Daoy (cell line): ENCODE measurements at regions not wholly inside any gene's neighbourhood (a gene's known extent, or its start where the extent isn't known, plus 50 kb on each side); places are given as distances from the start of the nearest gene placed in this dataset.
"Not testable (repeated sequence)": the region's sequence is repeated elsewhere in the genome, so short reads cannot be mapped to it uniquely, and the experiment has no call there.

Source experiments
- DNase-seq: peaks from one replicate; pipeline ENCODE4 v3.0.0-alpha.2; 2015; ENCODE audit warnings: low read depth

GRCh38 chr1:105122041-105122440, 1372.3 kb downstream of the AMY1C start:
- DNase-seq, result no peak

DNA sequence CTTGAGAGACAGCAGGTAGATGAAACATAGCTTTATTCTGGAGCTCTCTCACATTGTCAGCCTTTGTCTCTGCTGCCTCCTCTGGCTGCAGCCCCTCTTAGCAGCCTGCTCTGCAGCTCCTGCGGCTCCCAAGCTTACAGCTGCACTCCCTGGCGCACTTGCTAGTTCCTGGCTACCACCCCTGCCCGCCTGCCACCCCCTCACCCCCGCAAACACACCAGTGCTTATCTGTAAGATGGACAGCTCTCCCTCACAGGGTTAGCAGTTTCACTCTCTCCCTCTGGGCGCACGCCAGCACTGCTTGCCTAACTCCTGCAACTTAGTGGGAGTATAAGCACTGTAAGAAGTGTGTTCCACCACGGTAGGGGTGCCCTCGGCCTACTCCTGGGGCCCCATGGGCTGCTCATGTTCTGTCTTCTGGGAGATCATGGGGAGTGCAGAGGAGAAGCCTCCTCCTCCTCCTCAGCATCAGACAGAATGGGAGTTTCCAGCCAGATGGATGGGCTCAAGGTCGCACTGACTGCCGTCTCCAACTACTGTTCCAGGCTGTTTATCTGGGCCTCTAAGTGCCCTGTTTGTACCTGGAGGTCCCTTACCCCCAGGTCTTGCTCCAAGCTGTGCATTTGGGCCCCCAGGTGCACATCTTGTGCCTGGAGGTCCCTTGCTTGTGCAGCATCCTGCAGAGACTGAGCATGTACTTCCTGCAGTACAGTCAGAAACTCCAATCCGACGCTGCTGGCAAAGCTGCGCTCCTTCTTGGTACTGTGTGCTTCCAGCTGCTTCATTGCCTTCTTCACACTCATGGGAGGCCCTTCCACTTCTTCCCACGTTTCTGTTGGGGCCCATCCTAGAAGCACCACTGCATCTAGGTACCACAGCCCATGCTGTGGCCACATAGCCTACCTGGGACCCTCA, 1388.1 kb downstream of the AMY1C start:
- DNase-seq, result peak; percentile 18

DNA sequence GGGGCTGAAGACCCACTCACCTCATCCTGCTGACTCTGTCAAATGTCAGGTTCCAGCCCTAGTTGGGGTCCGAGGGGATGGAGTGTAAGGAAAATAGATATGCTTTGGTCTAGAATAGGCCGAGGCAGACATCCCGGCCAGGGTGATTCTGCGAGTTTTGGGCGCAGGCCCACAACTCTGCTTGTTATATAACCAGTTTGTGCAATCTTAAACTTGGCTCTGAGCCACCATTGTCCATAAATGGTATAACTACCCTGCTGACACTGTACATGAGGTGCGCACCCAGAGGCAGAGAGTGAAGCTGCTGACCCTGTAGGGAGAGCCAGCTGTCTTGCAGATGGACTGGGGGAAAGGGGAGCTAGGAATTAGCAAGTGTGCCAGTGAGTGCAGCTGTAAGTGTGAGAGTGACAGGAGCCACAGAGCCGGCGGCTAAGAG, 1388.8 kb downstream of the AMY1C start:
- DNase-seq, result no peak

- no peak for DNase-seq
These were observed 1423.1 kb downstream of the AMY1C start for GRCh38 chr1:105172788-105173187.

GRCh38 chr1:105180789-105181188, 1431.1 kb downstream of the AMY1C start:
- DNase-seq, result no peak

GRCh38 chr1:105204836-105205371, 1455.2 kb downstream of the AMY1C start:
- DNase-seq, result no peak

DNA sequence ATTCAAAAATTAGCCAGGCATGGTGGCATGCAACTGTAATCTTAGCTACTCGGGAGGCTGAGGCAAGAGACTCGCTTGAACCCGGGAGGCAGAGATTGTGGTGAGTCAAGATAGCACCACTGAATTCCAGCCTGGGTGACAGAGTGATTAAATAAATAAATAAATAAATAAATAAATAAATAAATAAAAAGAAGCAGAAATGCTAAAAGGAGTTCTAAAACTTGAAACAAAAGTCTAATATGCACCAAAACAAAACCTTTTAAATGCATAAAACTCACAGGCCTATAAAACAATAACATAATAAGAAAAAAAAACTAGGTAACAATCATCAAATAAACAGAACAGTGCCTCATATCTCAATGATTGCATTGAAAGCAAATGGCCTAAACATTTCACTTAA, 1458.9 kb downstream of the AMY1C start:
- DNase-seq, result no peak

GRCh38 chr1:105210747-105211146, 1461.0 kb downstream of the AMY1C start:
- DNase-seq, result no peak

DNA sequence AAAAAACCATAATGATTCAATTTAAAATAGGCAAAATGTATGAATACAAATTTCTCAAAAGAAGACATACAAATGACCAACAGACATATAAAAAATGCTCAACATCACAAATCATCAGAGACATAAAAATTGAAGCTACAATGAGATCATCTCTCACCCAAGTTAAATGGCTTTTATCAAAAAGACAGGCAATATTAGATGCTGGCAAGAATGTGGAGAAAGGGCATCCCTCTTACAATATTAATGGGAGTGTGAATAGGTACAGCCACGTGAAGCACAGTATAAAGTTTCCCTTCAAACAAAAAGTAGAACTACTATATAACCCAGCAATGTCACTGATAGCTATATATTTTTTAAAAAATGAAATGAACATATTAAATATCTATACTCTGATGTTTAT, 1481.7 kb downstream of the AMY1C start:
- DNase-seq, result no peak

GRCh38 chr1:105243411-105243810, 1493.7 kb downstream of the AMY1C start:
- DNase-seq, result no peak

DNA sequence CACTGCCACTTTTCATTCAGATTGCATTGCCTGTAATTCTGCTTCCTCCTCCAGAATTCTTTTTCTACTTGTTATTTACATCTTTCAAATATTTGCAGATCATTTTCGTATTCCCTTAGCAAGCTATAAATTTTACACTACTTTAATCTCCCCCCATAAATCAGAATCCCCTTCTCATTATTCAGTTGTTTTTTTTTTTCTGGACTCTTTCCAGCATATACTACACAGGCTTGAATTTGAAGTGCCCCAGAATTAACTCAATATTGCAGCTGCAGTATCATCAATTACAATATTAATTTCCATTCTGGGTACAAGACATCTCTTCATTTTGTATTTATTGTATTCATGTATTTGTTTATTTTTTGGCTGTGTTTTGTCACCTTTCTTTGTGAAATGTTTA, 1494.3 kb downstream of the AMY1C start:
- no peak for DNase-seq

- no peak for DNase-seq
These were observed 1505.2 kb downstream of the AMY1C start for GRCh38 chr1:105254906-105255305.

- DNase-seq, result no peak
These were observed 1510.3 kb downstream of the AMY1C start for GRCh38 chr1:105260001-105260400.

DNA sequence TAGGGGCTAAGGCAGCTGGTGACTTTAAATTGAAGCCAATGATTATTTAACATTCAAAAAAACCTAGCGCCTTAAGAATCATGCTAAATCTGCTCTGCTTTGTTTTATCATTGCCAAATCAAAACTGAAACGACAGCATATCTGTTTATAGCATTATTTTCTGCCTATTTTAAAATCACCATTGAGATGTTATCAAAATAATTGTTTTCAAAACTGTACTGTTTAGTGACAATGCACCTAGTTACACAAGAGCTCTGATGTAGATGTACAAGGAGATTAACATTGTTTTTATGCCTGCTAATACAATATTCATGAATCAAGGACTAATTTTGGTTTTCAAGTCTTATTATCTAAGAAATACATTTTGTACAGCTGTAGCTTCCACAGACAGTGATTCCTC, 1521.3 kb downstream of the AMY1C start:
- no peak for DNase-seq

- not testable (repeated sequence) for DNase-seq
These were observed 1522.7 kb downstream of the AMY1C start for GRCh38 chr1:105272376-105272775.

- no peak for DNase-seq
These were observed 1545.1 kb downstream of the AMY1C start for GRCh38 chr1:105294838-105295237.

DNA sequence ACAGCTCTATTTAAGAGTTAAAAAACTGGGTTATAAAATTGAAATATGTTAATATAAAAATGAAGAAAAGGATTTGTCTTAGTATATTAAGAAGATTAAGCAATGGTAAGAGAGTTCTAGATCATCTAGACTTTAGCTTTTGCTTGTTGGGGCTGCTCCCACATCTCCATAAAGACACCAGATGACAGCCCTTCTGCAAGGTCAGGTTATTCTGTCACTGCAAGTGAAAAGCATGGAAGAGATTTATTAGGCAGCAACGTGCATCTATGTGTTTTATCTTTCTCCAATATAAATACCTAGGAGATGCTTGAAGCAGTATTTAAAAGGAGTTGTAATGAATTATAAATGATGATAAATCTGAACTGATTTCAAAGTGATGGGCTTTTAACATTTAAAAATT, 1560.4 kb downstream of the AMY1C start:
- no peak for DNase-seq

DNA sequence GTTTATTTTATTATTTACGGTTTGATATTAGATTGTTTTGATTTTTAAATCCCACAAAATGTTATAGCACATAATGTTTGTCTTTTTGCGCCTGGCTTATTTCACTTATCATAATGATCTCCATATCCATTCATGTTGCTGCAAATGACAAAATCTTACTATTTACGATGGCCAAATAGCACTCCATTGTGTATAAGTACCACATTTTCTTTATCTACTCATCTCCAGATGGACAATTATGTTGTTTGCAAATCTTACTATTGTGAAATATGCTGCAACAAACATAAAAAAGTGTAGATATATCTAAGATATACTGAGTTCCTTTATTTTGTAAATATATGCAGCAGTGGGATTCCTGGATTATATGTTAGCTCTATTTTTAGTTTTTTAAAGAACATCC, 1568.3 kb downstream of the AMY1C start:
- DNase-seq, result no peak

DNA sequence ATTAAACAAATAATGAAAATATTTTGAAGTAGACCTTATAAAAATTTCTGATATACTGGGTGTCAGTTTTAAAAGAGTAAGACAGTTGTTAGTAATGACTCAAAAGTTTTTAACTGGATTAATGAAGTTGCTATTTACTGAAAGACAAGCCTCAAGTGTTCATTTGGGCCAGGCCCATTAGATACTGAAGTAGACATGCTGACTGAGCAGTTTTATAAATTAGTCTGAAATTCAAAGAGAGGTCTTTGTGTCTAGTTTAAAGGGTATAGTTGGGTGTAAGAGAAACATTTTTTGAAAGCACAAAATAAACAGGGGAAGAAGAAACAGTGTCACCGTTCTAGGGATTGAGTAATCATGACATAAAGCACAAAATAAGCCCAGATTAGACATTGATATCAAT, 1577.2 kb downstream of the AMY1C start:
- no peak for DNase-seq

GRCh38 chr1:105337420-105337819, 1587.7 kb downstream of the AMY1C start:
- DNase-seq, result no peak

- DNase-seq, result no peak
These were observed 1593.6 kb downstream of the AMY1C start for GRCh38 chr1:105343317-105343716.

DNA sequence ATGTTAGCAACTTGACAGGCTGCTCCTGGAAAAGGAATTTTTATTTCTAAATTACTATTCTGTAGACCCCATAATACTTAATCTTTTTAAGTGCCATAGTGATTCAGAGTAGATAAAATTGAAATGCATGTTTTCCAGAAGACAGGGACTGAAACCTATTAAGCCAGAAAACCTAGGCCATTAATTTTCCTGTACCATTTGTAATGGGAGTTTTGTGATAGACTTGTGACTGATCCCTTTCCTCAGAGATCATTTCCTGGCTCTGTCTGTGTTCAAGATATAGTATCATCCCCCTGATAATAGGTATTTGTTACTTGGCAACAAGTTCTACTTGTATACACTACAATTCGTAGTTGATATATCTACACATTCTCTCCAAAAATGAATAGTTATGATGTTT, 1609.8 kb downstream of the AMY1C start:
- DNase-seq, result no peak

GRCh38 chr1:105362438-105362837, 1612.7 kb downstream of the AMY1C start:
- no peak for DNase-seq

DNA sequence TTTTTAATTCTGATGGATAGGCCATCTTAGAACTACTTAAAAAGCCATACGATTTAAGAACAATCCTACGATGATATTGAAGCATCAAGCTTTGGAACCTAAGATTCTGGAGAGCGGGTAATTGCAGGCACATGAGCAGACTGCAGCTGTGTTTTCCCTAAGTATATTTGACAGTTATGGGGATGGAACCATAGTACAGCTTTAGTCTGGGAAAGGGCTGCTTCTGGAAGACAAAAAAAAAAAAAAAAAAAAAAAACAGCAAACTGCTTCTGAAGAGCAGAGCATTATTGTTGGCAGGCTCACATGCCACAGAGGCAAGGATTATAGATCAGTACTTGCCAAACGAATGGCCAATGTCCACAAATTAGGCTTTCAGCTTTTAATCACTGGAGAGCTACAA, 1618.7 kb downstream of the AMY1C start:
- DNase-seq, result no peak
